ENCODE measurements at regions not wholly inside any gene's neighbourhood (a gene's known extent, or its start where the extent isn't known, plus 50 kb on each side); places are given as distances from the start of the nearest gene placed in this dataset.
"Not testable (repeated sequence)": the region's sequence is repeated elsewhere in the genome, so short reads cannot be mapped to it uniquely, and the experiment has no call there.

DNA sequence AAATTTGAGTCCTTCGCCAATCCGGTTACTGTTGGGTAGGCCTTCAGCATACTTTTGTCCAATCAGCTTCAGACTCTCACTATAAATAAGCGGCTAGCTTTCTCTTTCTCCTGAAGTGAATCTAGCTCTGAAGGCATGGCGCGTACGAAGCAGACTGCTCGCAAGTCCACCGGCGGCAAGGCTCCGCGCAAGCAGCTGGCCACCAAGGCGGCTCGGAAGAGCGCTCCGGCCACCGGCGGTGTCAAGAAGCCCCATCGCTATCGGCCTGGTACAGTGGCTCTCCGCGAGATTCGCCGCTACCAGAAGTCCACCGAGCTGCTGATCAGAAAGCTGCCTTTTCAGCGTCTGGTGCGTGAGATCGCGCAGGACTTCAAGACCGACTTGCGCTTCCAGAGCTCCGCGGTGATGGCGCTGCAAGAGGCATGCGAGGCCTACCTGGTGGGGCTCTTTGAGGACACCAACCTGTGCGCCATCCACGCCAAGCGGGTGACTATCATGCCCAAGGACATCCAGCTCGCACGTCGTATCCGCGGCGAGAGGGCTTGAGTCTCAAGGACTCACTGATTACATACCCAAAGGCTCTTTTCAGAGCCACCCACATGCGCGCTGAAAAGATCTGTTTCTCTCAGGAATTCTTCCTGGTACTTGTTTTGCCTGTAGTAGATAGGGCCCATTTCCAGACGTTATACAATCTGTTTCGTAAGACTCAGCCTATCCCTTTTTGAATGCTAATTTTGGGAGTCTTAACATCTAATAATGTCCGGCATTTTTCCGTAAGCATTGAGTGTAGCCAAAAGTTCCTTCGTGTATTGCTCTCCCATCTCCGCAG is 102.0 kb downstream of the OR2B2 start:
- H3K9ac ChIP-seq (ENCODE audit: low read depth, low read length): peak overlapping the region; percentile 96
- H3K9me3 ChIP-seq (ENCODE audit: insufficient read depth, low read depth, low read length): no peaks in the 10 kb centered on the region
- H3K4me3 ChIP-seq (ENCODE audit: low read length): peak overlapping the region; percentile 78
- H3K4me1 ChIP-seq (ENCODE audit: insufficient read depth, low read length): peaks cover 30% of the 10 kb centered on the region
- H3K36me3 ChIP-seq (ENCODE audit: insufficient read depth, low read length): no peaks in the 10 kb centered on the region
- peak overlapping the region; percentile 91 for H3K27ac ChIP-seq (ENCODE audit: low read depth, low read length)
- under 1% methylated on average over 51 of the region's 51 CpGs for WGBS
- no peaks in the 10 kb centered on the region for H3K27me3 ChIP-seq (ENCODE audit: insufficient read depth, low read length)

DNA sequence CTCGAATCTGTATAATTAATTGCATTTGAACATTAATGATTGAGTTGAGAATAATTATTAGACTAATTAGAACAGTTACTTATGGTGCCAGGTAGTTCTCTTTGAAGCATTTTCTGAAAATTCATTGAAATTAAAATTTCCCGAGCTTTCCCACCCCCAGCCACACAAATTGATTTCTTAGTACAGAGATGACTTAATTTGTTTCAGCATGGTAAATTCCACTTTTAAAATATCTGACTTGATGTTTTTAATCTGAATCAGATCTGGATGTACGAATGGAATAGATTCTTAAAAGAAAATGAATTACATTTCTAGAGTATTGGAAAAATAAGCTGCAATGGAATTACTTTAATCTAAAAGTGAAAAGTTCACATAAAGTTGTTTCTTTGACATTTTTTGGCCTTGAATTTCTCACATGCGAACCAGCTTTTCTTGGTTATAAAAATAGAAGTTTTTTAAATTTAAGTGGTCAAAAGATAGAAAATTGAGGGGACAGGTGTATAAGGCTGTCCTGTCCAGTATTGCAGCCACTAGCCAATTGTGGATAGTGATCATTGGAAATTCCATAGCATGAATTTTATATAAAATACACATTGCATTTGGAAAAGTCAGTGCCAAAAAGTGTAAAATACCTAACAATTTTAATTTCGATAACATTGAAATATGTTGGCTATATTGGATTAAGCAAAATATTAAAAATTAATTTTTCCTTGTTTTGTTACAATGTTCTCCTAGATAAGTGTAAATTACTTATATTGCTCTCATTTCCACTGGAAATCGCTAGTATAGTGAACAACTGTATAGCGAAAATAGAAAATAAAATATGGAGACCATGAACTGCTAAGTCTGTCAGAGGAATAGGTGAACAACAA is 102.9 kb downstream of the OR2B2 start:
- 1% methylated on average over 5 of the region's 7 CpGs for WGBS
- Histone ChIP-seq H3K4me1 (ENCODE audit: insufficient read depth, low read length) (peaks cover 30% of the 10 kb centered on the region), H3K27me3 (ENCODE audit: insufficient read depth, low read length) (no peaks in the 10 kb centered on the region), H3K9ac (ENCODE audit: low read depth, low read length) (peak overlapping the region; percentile 98), H3K9me3 (ENCODE audit: insufficient read depth, low read depth, low read length) (no peaks in the 10 kb centered on the region), H3K4me3 (ENCODE audit: low read length) (peak overlapping the region; percentile 78), H3K36me3 (ENCODE audit: insufficient read depth, low read length) (no peaks in the 10 kb centered on the region), H3K27ac (ENCODE audit: low read depth, low read length) (peak overlapping the region; percentile 94)

DNA sequence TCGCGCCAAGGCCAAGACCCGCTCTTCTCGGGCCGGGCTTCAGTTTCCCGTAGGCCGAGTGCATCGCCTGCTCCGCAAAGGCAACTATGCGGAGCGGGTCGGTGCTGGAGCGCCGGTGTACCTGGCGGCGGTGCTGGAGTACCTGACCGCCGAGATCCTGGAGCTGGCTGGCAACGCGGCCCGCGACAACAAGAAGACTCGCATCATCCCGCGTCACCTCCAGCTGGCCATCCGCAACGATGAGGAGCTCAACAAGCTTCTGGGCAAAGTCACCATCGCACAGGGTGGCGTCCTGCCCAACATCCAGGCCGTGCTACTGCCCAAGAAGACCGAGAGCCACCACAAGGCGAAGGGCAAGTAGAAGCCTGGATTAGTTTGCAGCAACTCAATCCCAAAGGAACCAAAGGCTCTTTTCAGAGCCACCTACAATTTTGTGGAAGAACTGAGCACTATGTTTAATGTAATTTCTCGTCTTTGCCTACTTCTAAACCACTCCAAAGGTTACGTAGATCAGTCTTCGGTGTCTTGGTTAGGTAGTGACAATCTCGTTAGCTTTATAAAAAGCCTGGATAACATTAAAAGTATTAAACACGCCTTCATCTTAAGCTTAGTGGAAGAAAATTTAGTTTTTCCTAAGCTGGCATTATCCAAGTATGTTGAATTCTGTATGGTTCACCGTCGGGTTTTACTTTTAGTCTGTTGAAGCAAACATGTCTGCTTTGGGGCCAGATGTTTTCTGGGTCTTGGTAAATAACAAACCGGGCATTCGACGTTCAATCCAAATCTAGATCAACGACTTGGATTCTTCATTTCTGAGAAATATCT is 103.7 kb downstream of the OR2B2 start:
- H3K4me1 ChIP-seq (ENCODE audit: insufficient read depth, low read length): peaks cover 26% of the 10 kb centered on the region
- H3K27me3 ChIP-seq (ENCODE audit: insufficient read depth, low read length); H3K36me3 ChIP-seq (ENCODE audit: insufficient read depth, low read length); H3K9me3 ChIP-seq (ENCODE audit: insufficient read depth, low read depth, low read length): not testable (repeated sequence)
- peak overlapping the region; percentile 98 for H3K9ac ChIP-seq (ENCODE audit: low read depth, low read length)
- WGBS: under 1% methylated on average over 15 of the region's 43 CpGs
- peak overlapping the region; percentile 94 for H3K27ac ChIP-seq (ENCODE audit: low read depth, low read length)
- H3K4me3 ChIP-seq (ENCODE audit: low read length): peak overlapping the region; percentile 78

DNA sequence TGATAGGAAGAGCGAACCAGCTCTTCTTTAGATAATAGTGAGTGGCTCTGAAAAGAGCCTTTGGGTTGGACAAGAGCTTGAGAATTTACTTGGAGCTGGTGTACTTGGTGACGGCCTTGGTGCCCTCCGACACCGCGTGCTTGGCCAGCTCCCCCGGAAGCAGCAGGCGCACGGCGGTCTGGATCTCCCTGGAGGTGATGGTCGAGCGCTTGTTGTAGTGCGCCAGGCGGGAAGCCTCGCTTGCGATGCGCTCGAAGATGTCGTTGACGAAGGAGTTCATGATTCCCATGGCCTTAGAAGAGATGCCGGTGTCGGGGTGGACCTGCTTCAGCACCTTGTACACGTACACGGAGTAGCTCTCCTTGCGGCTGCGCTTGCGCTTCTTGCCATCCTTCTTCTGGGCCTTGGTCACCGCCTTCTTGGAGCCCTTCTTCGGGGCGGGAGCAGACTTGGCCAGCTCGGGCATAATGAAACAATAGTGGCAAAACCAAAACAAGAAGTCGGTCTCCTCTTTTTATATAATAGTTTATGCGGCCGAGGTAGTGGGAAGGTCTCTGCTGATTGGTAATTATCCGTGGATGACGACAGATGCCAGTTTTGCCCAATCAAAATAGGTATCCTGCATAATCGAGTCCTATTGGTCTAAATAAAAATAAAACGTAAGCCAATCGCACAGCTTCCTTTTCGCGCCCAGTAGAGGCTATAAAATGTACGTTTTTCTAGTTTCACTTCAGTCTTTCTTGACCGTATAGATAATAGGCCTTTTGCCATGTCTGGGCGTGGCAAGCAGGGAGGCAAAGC is 104.6 kb downstream of the OR2B2 start:
- not testable (repeated sequence) for H3K9me3 ChIP-seq (ENCODE audit: insufficient read depth, low read depth, low read length); H3K27me3 ChIP-seq (ENCODE audit: insufficient read depth, low read length); H3K36me3 ChIP-seq (ENCODE audit: insufficient read depth, low read length)
- H3K27ac ChIP-seq (ENCODE audit: low read depth, low read length): peak overlapping the region; percentile 94
- peak overlapping the region; percentile 78 for H3K4me3 ChIP-seq (ENCODE audit: low read length)
- peak overlapping the region; percentile 98 for H3K9ac ChIP-seq (ENCODE audit: low read depth, low read length)
- H3K4me1 ChIP-seq (ENCODE audit: insufficient read depth, low read length): peaks cover 23% of the 10 kb centered on the region
- WGBS: 1% methylated on average over 43 of the region's 43 CpGs

DNA sequence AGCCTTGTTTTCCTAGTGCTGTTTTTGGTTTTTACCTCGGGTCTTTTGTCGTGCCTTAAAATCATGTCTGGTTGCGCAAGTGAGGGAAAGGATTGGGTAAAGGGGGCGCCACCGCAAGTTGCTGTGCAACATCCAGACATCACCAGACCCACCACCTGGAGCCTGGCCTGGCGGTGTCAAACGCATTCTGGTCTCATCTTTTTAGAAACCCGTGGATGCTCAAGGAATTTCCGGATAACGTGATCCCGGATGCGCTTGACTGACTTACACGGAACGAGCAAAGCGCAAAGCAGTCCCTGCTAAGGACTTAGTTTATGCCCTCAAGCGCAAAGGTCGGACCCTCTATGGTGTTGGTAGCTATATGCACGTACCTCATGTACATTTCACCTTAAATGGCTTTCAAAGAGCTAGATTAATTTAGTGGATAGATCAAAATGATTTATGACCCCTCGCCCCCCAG is 105.2 kb downstream of the OR2B2 start:
- Histone ChIP-seq H3K4me1 (ENCODE audit: insufficient read depth, low read length) (peaks cover 19% of the 10 kb centered on the region), H3K9me3 (ENCODE audit: insufficient read depth, low read depth, low read length) (no peaks in the 10 kb centered on the region), H3K9ac (ENCODE audit: low read depth, low read length) (peak overlapping the region; percentile 91), H3K27ac (ENCODE audit: low read depth, low read length) (peak overlapping the region; percentile 92), H3K27me3 (ENCODE audit: insufficient read depth, low read length) (no peaks in the 10 kb centered on the region), H3K36me3 (ENCODE audit: insufficient read depth, low read length) (no peaks in the 10 kb centered on the region), H3K4me3 (ENCODE audit: low read length) (peak overlapping the region; percentile 78)
- 1% methylated on average over 18 of the region's 19 CpGs for WGBS

DNA sequence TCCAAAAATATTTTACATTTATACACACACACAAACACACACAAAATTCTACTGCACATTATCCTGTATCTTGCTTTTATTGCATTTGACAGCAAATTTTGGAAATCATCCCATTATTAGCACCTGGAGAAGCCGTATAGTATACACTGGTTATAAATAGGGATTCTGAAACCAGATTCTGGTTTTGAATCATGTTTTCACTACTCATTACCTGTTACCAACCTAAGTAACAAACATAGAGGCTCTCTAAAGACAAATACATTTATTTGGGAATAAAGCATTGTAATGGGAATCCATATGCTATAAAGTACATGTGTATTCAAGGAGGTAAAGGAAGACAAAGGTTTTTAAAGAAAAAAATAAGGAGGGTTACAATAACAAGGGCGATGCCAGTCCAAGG is 106.8 kb downstream of the OR2B2 start:
- 97% methylated on average over 2 of the region's 2 CpGs for WGBS
- H3K9me3 ChIP-seq (ENCODE audit: insufficient read depth, low read depth, low read length): no peaks in the 10 kb centered on the region
- H3K36me3 ChIP-seq (ENCODE audit: insufficient read depth, low read length): no peaks in the 10 kb centered on the region
- H3K4me3 ChIP-seq (ENCODE audit: low read length): no peak overlapping the region
- H3K27me3 ChIP-seq (ENCODE audit: insufficient read depth, low read length): no peaks in the 10 kb centered on the region
- H3K9ac ChIP-seq (ENCODE audit: low read depth, low read length): no peak overlapping the region
- H3K27ac ChIP-seq (ENCODE audit: low read depth, low read length): no peak overlapping the region
- H3K4me1 ChIP-seq (ENCODE audit: insufficient read depth, low read length): peaks cover 6% of the 10 kb centered on the region

DNA sequence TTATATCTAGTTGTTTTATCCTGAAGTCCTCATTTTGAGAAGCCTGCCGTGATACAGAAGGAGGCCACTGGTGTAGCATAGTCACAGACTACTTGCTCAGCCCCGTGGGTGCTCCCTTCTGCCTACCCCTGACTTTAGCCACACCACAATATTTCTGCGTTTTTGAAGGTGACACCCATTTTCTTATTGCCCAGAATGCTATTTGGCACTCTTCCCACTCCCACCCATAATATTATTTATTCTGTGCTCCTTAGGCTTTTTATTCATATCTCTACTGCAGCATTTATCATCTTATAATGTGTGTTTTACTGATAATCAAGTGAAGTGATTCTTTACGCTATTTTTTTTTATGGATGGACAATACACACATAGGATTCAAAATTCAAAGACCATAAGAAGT is 107.3 kb downstream of the OR2B2 start:
- Histone ChIP-seq H3K4me1 (ENCODE audit: insufficient read depth, low read length) (peaks cover 6% of the 10 kb centered on the region), H3K9me3 (ENCODE audit: insufficient read depth, low read depth, low read length) (no peaks in the 10 kb centered on the region), H3K36me3 (ENCODE audit: insufficient read depth, low read length) (no peaks in the 10 kb centered on the region), H3K27me3 (ENCODE audit: insufficient read depth, low read length) (no peaks in the 10 kb centered on the region), H3K27ac (ENCODE audit: low read depth, low read length) (no peak overlapping the region), H3K4me3 (ENCODE audit: low read length) (no peak overlapping the region), H3K9ac (ENCODE audit: low read depth, low read length) (no peak overlapping the region)
- WGBS: 97% methylated on average over 3 of the region's 4 CpGs

DNA sequence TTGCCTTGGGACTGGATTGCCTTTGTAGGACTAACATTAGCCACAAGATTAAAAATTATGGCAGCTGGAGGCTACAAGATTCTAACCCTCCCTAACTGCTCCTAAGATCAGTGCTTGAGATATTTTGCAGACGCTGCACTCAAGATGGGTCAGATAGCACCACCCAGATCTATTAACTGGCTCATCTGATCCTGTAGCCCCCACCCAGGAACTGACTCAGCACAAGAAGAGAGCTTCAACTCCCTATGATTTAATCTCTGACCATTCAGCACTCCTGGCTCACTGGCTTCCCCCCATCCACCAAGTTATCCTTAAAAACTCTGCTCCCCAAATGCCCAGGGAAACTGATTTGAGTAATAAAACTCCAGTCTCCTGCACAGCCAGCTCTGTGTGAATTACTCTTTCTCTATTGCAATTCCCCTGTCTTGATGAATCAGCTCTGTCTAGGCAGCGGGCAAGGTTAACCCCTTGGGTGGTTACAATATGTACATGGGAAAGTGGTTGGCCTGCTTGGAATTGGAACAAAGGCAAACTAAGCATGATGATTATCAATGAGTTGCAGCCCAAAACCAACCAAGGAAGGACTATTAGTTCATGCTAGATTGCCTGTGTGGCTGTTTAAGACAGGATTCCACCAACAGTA is 111.3 kb downstream of the OR2B2 start:
- peaks cover 5% of the 10 kb centered on the region; the same call in 1 of the 2 replicates for H3K4me1 ChIP-seq (ENCODE audit: insufficient read depth, low read length)
- no peaks in the 10 kb centered on the region for H3K27me3 ChIP-seq (ENCODE audit: insufficient read depth, low read length)
- H3K27ac ChIP-seq (ENCODE audit: low read depth, low read length): no peak overlapping the region
- H3K36me3 ChIP-seq (ENCODE audit: insufficient read depth, low read length): no peaks in the 10 kb centered on the region
- no peaks in the 10 kb centered on the region for H3K9me3 ChIP-seq (ENCODE audit: insufficient read depth, low read depth, low read length)
- WGBS: 86% methylated on average over 2 of the region's 2 CpGs
- no peak overlapping the region for H3K9ac ChIP-seq (ENCODE audit: low read depth, low read length)
- no peak overlapping the region for H3K4me3 ChIP-seq (ENCODE audit: low read length)

DNA sequence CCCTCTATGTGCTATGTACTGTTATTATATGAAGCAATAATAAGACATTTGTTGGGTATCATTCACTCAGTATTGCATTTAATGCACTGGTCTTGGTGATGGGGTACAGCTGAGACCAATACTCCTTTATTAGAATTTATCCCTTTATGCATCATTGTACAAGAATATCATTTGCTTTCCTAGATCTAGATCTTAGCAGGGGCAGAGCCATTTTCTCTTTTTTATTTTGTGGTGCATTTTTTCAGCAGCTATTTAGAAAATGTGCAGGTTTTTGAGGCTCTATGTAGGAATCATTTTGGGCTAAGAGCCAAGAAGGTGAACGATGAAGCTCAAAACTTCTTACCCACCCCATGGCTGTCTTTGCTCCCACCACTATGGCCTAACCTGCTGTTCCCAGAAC is 114.2 kb downstream of the OR2B2 start:
- 94% methylated on average over 1 of the region's 1 CpG for WGBS
- no peak overlapping the region for H3K27ac ChIP-seq (ENCODE audit: low read depth, low read length)
- peaks cover 8% of the 10 kb centered on the region for H3K4me1 ChIP-seq (ENCODE audit: insufficient read depth, low read length)

More for the DNA sequence above, 114.2 kb downstream of the OR2B2 start:
- Histone ChIP-seq H3K9me3 (ENCODE audit: insufficient read depth, low read depth, low read length) (no peaks in the 10 kb centered on the region), H3K36me3 (ENCODE audit: insufficient read depth, low read length) (no peaks in the 10 kb centered on the region), H3K27me3 (ENCODE audit: insufficient read depth, low read length) (no peaks in the 10 kb centered on the region), H3K9ac (ENCODE audit: low read depth, low read length) (no peak overlapping the region), H3K4me3 (ENCODE audit: low read length) (no peak overlapping the region)

All from HUES64 (cell line).